ENCODE measurements at regions not wholly inside any gene's neighbourhood (a gene's known extent, or its start where the extent isn't known, plus 50 kb on each side); places are given as distances from the start of the nearest gene placed in this dataset.

DNA sequence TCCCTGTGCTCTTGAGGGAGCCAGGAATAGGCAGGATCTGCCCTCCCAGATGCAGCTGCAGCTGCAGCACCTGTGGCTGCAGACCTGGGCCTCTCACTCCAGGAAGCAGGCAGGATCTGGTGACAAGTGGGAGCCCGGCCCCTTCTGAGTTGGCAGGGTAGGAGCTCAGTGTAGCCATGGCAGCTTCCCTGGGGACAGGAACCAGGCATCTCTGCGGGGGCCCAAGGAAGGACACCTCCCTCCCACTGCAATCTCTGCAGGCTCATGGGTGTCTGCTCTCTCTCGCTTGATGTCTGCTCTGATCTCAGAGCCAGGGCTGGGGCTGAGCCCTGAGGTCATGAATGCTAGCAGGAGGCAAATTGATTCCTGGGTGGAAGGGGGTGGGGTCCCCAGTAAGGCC, 592.5 kb upstream of the CA10 start:
- Histone ChIP-seq H3K4me1 (ENCODE audit: low read length) (no peaks in the 10 kb centered on the region), H3K9ac (ENCODE audit: low read length) (no peak overlapping the region), H2AFZ (ENCODE audit: low read depth, low read length) (no peak overlapping the region), H3K27ac (ENCODE audit: low read length) (no peak overlapping the region), H3K36me3 (replicated peaks; ENCODE audit: low read depth, low read length) (no peaks in the 10 kb centered on the region), H3K27me3 (ENCODE audit: low read depth, low read length) (no peaks in the 10 kb centered on the region), H3K79me2 (ENCODE audit: low read length) (no peaks in the 10 kb centered on the region), H3K4me2 (ENCODE audit: low read length) (no peak overlapping the region), H3K4me3 (ENCODE audit: low read length) (no peak overlapping the region), H3K9me3 (ENCODE audit: insufficient read depth, low read length) (no peaks in the 10 kb centered on the region), H4K20me1 (ENCODE audit: insufficient read depth, low read length) (no peaks in the 10 kb centered on the region)
- TF ChIP-seq EZH2phosphoT487 (IDR thresholded peaks at IDR 0.05; ENCODE audit: low read depth), result no peak
- no peak for TF ChIP-seq CTCF (IDR thresholded peaks at IDR 0.05; ENCODE audit: low read depth, low read length)

- Histone ChIP-seq H4K20me1 (ENCODE audit: insufficient read depth, low read length) (no peaks in the 10 kb centered on the region), H3K27ac (ENCODE audit: low read length) (no peak overlapping the region), H3K27me3 (ENCODE audit: low read depth, low read length) (no peaks in the 10 kb centered on the region), H3K4me3 (ENCODE audit: low read length) (no peak overlapping the region), H3K4me1 (ENCODE audit: low read length) (no peaks in the 10 kb centered on the region), H2AFZ (ENCODE audit: low read depth, low read length) (no peak overlapping the region), H3K9me3 (ENCODE audit: insufficient read depth, low read length) (no peaks in the 10 kb centered on the region), H3K79me2 (ENCODE audit: low read length) (no peaks in the 10 kb centered on the region), H3K4me2 (ENCODE audit: low read length) (no peak overlapping the region), H3K9ac (ENCODE audit: low read length) (no peak overlapping the region), H3K36me3 (replicated peaks; ENCODE audit: low read depth, low read length) (no peaks in the 10 kb centered on the region)
- TF ChIP-seq CTCF (IDR thresholded peaks at IDR 0.05; ENCODE audit: low read depth, low read length), result no peak
- no peak for TF ChIP-seq EZH2phosphoT487 (IDR thresholded peaks at IDR 0.05; ENCODE audit: low read depth)
Observed at GRCh38 chr17:52744179-52744578, 585.7 kb upstream of the CA10 start.

DNA sequence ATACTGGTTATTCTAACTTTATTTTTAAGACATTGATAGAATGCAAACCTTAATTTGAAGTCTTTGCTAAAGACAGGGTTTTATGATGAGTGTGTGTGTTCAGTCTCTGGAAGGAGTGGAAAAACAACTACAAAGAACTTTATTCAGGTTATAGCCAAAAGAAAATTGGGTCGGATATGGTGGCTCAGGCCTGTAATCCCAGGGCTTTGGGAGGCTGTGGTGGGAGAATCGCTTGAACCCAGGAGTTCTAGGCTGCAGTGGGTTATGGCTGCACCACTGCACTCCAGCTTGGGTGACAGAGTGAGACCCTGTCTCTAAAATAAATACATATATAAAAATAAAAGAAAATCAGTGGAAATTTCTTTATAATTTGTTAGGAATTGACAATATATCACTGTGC, 581.5 kb upstream of the CA10 start:
- no peaks in the 10 kb centered on the region for H4K20me1 ChIP-seq (ENCODE audit: insufficient read depth, low read length)
- H3K36me3 ChIP-seq (replicated peaks; ENCODE audit: low read depth, low read length), result no peaks in the 10 kb centered on the region
- H2AFZ ChIP-seq (ENCODE audit: low read depth, low read length), result no peak overlapping the region
- TF ChIP-seq CTCF (IDR thresholded peaks at IDR 0.05; ENCODE audit: low read depth, low read length) (no peak), EZH2phosphoT487 (IDR thresholded peaks at IDR 0.05; ENCODE audit: low read depth) (no peak)
- no peak overlapping the region for H3K9ac ChIP-seq (ENCODE audit: low read length)
- no peaks in the 10 kb centered on the region for H3K9me3 ChIP-seq (ENCODE audit: insufficient read depth, low read length)
- no peak overlapping the region for H3K27ac ChIP-seq (ENCODE audit: low read length)
- no peak overlapping the region for H3K4me2 ChIP-seq (ENCODE audit: low read length)
- no peaks in the 10 kb centered on the region for H3K4me1 ChIP-seq (ENCODE audit: low read length)
- no peaks in the 10 kb centered on the region for H3K27me3 ChIP-seq (ENCODE audit: low read depth, low read length)
- no peak overlapping the region for H3K4me3 ChIP-seq (ENCODE audit: low read length)
- no peaks in the 10 kb centered on the region for H3K79me2 ChIP-seq (ENCODE audit: low read length)

DNA sequence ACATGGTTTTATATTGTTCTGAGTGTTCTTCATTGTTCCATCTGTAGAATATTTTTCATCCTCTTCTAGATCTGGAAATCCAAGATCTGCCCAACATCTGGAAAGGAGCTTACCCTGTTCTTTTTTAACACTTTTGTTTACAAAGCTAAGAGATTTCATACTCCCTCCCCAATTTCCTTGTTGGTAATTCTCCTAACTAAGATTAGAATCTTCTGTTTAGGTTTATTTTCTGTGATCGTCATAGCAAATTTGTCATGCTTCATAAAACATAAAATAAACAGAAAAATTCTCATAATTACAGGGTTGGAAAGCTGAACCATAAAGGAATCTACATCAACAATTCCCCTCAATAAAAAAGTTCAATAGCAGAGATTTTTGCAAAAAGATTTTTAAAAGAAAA, 580.3 kb upstream of the CA10 start:
- no peak for TF ChIP-seq EZH2phosphoT487 (IDR thresholded peaks at IDR 0.05; ENCODE audit: low read depth)
- no peak for TF ChIP-seq CTCF (IDR thresholded peaks at IDR 0.05; ENCODE audit: low read depth, low read length)
- H3K4me2 ChIP-seq (ENCODE audit: low read length), result no peak overlapping the region
- H3K4me1 ChIP-seq (ENCODE audit: low read length), result no peaks in the 10 kb centered on the region
- no peaks in the 10 kb centered on the region for H3K79me2 ChIP-seq (ENCODE audit: low read length)
- no peak overlapping the region for H3K4me3 ChIP-seq (ENCODE audit: low read length)
- no peak overlapping the region for H3K9ac ChIP-seq (ENCODE audit: low read length)
- H4K20me1 ChIP-seq (ENCODE audit: insufficient read depth, low read length), result no peaks in the 10 kb centered on the region
- no peaks in the 10 kb centered on the region for H3K27me3 ChIP-seq (ENCODE audit: low read depth, low read length)
- no peaks in the 10 kb centered on the region for H3K36me3 ChIP-seq (replicated peaks; ENCODE audit: low read depth, low read length)
- H3K27ac ChIP-seq (ENCODE audit: low read length), result no peak overlapping the region
- H2AFZ ChIP-seq (ENCODE audit: low read depth, low read length), result no peak overlapping the region
- H3K9me3 ChIP-seq (ENCODE audit: insufficient read depth, low read length), result no peaks in the 10 kb centered on the region
